NOMO-1 (cell line): ENCODE measurements at regions not wholly inside any gene's neighbourhood (a gene's known extent, or its start where the extent isn't known, plus 50 kb on each side); places are given as distances from the start of the nearest gene placed in this dataset.
A peak's percentile ranks its signal among the peaks of the same experiment; 100 is the strongest.

Source experiments
- DNase-seq, 2 experiments: peaks; one replicate each; lab custom pipeline; 2025; ENCODE audit not compliant: unreplicated experiment in 2 of 2; lab: John Stamatoyannopoulos, UW

GRCh38 chr10:89097226-89097625, 106.6 kb downstream of the FAS start:
- DNase-seq = no peak

- DNase-seq = no peak
Measured at GRCh38 chr10:89095701-89096391, 105.2 kb downstream of the FAS start.

GRCh38 chr10:89093728-89094127, 103.1 kb downstream of the FAS start:
- no peak for DNase-seq

- no peak for DNase-seq
Measured at GRCh38 chr10:89092981-89093380, 102.4 kb downstream of the FAS start.

- no peak for DNase-seq
Measured at GRCh38 chr10:89092439-89092838, 101.8 kb downstream of the FAS start.

- peak; percentile 8 to 42 for DNase-seq
Measured at GRCh38 chr10:89091496-89091895, 100.9 kb downstream of the FAS start.

GRCh38 chr10:89090756-89091445, 100.3 kb downstream of the FAS start:
- peak in 1 of 2 experiments; percentile 46 for DNase-seq

- DNase-seq = peak; percentile 61 to 82
Measured at GRCh38 chr10:89086801-89087521, 96.4 kb downstream of the FAS start.

- peak; percentile 23 to 36 for DNase-seq
Measured at GRCh38 chr10:89085153-89085552, 94.6 kb downstream of the FAS start.

GRCh38 chr10:89082086-89082485, 91.5 kb downstream of the FAS start:
- no peak for DNase-seq

GRCh38 chr10:89080660-89081059, 90.1 kb downstream of the FAS start:
- peak in 1 of 2 experiments; percentile 10 for DNase-seq

GRCh38 chr10:89079961-89080360, 89.4 kb downstream of the FAS start:
- no peak for DNase-seq

- peak; percentile 20 to 55 for DNase-seq
Measured at GRCh38 chr10:89078724-89079672, 88.4 kb downstream of the FAS start.

GRCh38 chr10:89076120-89076519, 85.5 kb downstream of the FAS start:
- no peak for DNase-seq

- DNase-seq = no peak
Measured at GRCh38 chr10:89075631-89076030, 85.0 kb downstream of the FAS start.

- DNase-seq = no peak
Measured at GRCh38 chr10:89074120-89074519, 83.5 kb downstream of the FAS start.

GRCh38 chr10:89073719-89074118, 83.1 kb downstream of the FAS start:
- DNase-seq = no peak

- DNase-seq = no peak
Measured at GRCh38 chr10:89069589-89069988, 79.0 kb downstream of the FAS start.
